GM21390 (cell line): ENCODE measurements at regions not wholly inside any gene's neighbourhood (a gene's known extent, or its start where the extent isn't known, plus 50 kb on each side); places are given as distances from the start of the nearest gene placed in this dataset.
A peak's percentile ranks its signal among the peaks of the same experiment; 100 is the strongest.
"Not testable (repeated sequence)": the region's sequence is repeated elsewhere in the genome, so short reads cannot be mapped to it uniquely, and the experiment has no call there.

Source experiments
- ATAC-seq: cut with Tn5 transposase; IDR thresholded peaks from one replicate; pipeline ENCODE4 v1.9.1; 2021; ENCODE audit not compliant: unreplicated experiment

GRCh38 chr20:54324041-54324440 is 116.2 kb downstream of the PFDN4 start:
- no peak for ATAC-seq

- no peak for ATAC-seq
Measured at GRCh38 chr20:54324652-54325285, 116.9 kb downstream of the PFDN4 start.

- ATAC-seq = no peak
Measured at GRCh38 chr20:54335299-54335698, 127.4 kb downstream of the PFDN4 start.

- no peak for ATAC-seq
Measured at GRCh38 chr20:54337144-54337543, 129.3 kb downstream of the PFDN4 start.

GRCh38 chr20:54339093-54339492 is 131.2 kb downstream of the PFDN4 start:
- no peak for ATAC-seq

GRCh38 chr20:54340206-54340605 is 132.3 kb downstream of the PFDN4 start:
- no peak for ATAC-seq

GRCh38 chr20:54340667-54341081 is 132.8 kb downstream of the PFDN4 start:
- no peak for ATAC-seq

- ATAC-seq = no peak
Measured at GRCh38 chr20:54342258-54342920, 133.0 kb upstream of the DOK5 start.

GRCh38 chr20:54343099-54343498 is 132.3 kb upstream of the DOK5 start:
- ATAC-seq = no peak

GRCh38 chr20:54343634-54344033 is 131.8 kb upstream of the DOK5 start:
- no peak for ATAC-seq

GRCh38 chr20:54344832-54345231 is 130.6 kb upstream of the DOK5 start:
- ATAC-seq = no peak

GRCh38 chr20:54345301-54345724 is 130.1 kb upstream of the DOK5 start:
- ATAC-seq = peak; percentile 59

GRCh38 chr20:54345821-54346220 is 129.6 kb upstream of the DOK5 start:
- no peak for ATAC-seq

GRCh38 chr20:54346276-54346675 is 129.1 kb upstream of the DOK5 start:
- no peak for ATAC-seq

- no peak for ATAC-seq
Measured at GRCh38 chr20:54347166-54347833, 128.1 kb upstream of the DOK5 start.

GRCh38 chr20:54350415-54350814 is 125.0 kb upstream of the DOK5 start:
- ATAC-seq = no peak

- no peak for ATAC-seq
Measured at GRCh38 chr20:54351371-54352136, 123.8 kb upstream of the DOK5 start.

GRCh38 chr20:54352541-54352940 is 122.9 kb upstream of the DOK5 start:
- not testable (repeated sequence) for ATAC-seq

- no peak for ATAC-seq
Measured at GRCh38 chr20:54353292-54353691, 122.1 kb upstream of the DOK5 start.

- ATAC-seq = no peak
Measured at GRCh38 chr20:54355631-54356280, 119.6 kb upstream of the DOK5 start.

GRCh38 chr20:54356801-54357200 is 118.6 kb upstream of the DOK5 start:
- ATAC-seq = no peak
